Gastroesophageal sphincter (tissue), 4 donors: ENCODE measurements at regions not wholly inside any gene's neighbourhood (a gene's known extent, or its start where the extent isn't known, plus 50 kb on each side); places are given as distances from the start of the nearest gene placed in this dataset.
A peak's percentile ranks its signal among the peaks of the same experiment; 100 is the strongest.
"Not testable (repeated sequence)": the region's sequence is repeated elsewhere in the genome, so short reads cannot be mapped to it uniquely, and the experiment has no call there.

ENCODE experiments used
- ATAC-seq: fragments of 150-250 bp; one replicate; pipeline ENCODE4 v1.9.1; 2016; ENCODE audit warnings: mild to moderate bottlenecking, moderate library complexity
- H3K27ac ChIP-seq, 4 donors: fragments of 200-600 bp; sonication (generic) in 3 of 4; 1 replicate in 3 of 4; 2 replicates in 1 of 4; pipeline ENCODE4 v1.5.1; 2016 to 2019
- H3K27me3 ChIP-seq: fragments of 200-600 bp; sonication (generic); one replicate; pipeline ENCODE4 v1.5.1; 2019
- H3K36me3 ChIP-seq, 2 donors: fragments of 200-600 bp; sonication (generic); one replicate each; pipeline ENCODE4 v1.5.1; 2019; ENCODE audit warnings: control low read depth in 1 of 2
- H3K4me1 ChIP-seq, 3 donors: fragments of 200-600 bp; sonication (generic); 1 replicate in 2 of 3; 2 replicates in 1 of 3; pipeline ENCODE4 v1.5.1; 2016 to 2019; ENCODE audit warnings: control low read depth in 2 of 3
- H3K4me3 ChIP-seq, 2 donors: fragments of 200-600 bp; sonication (generic); one replicate each; pipeline ENCODE4 v1.5.1; 2019; ENCODE audit warnings: mild to moderate bottlenecking in 1 of 2, moderate library complexity in 1 of 2
- H3K9me3 ChIP-seq, 3 donors: fragments of 200-600 bp; sonication (generic); one replicate each; pipeline ENCODE4 v1.5.1; 2017 to 2019; ENCODE audit warnings: control low read depth in 2 of 3
- EP300 ChIP-seq: sonication (generic); formaldehyde crosslinking; IDR thresholded peaks from one replicate; pipeline ENCODE4 v1.6.1; 2017; ENCODE audit warnings: antibody characterized with exemption, mild to moderate bottlenecking
- POLR2A ChIP-seq, 2 donors: fragments of 450-650 bp; IDR thresholded peaks; one replicate each; pipeline ENCODE4 v1.6.1; 2017; ENCODE audit warnings: antibody characterized with exemption in 2 of 2, mild to moderate bottlenecking in 2 of 2, moderate library complexity in 1 of 2
- POLR2AphosphoS5 ChIP-seq: sonication (generic); formaldehyde crosslinking; IDR thresholded peaks from one replicate; pipeline ENCODE4 v1.6.1; 2017; ENCODE audit warnings: antibody characterized with exemption
- WGBS, 2 donors: methylation state at CpG; one replicate each; pipeline ENCODE4 v1.1.5; 2018; ENCODE audit warnings: low coverage in 1 of 2; 5-methylcytosine and 5-hydroxymethylcytosine counted together
- TF ChIP-seq, protein P1 (sequence below), 4 experiments: fragments of 200-600 bp in 2 of 4; fragments of 450-650 bp in 2 of 4; sonication (generic) in 1 of 4; IDR thresholded peaks; one replicate each; pipeline ENCODE4 v1.5.1; 2017 to 2019; ENCODE audit warnings: antibody characterized with exemption in 4 of 4, mild to moderate bottlenecking in 2 of 4, moderate library complexity in 2 of 4

DNA sequence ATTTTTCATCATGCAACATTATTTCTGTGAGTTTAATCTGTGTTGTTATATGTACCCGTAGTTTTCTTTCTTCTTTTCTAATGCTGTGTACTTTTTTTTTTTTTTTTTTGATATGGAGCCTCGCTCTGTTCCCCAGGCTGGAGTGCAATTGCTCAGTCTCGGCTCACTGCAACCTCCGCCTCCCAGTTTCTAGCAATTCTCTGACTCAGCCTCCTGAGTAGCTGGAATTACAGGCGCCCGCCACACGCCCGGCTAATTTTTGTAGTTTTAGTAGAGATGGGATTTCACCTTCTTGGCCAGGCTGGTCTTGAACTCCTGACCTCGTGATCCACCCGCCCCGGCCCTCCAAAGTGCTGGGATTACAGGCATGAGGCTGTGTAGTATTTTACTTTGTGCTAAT lies 155.4 kb downstream of the GALR1 start:
- 70 to 100% methylated on average over 1 to 6 of the region's 11 CpGs for WGBS, 2 donors
- H3K36me3 ChIP-seq: no peaks in the 10 kb centered on the region
- no peak overlapping the region for H3K4me3 ChIP-seq
- no peak for ATAC-seq
- TF ChIP-seq POLR2A (IDR thresholded peaks at IDR 0.05): no peak
- TF ChIP-seq, protein P1, sequence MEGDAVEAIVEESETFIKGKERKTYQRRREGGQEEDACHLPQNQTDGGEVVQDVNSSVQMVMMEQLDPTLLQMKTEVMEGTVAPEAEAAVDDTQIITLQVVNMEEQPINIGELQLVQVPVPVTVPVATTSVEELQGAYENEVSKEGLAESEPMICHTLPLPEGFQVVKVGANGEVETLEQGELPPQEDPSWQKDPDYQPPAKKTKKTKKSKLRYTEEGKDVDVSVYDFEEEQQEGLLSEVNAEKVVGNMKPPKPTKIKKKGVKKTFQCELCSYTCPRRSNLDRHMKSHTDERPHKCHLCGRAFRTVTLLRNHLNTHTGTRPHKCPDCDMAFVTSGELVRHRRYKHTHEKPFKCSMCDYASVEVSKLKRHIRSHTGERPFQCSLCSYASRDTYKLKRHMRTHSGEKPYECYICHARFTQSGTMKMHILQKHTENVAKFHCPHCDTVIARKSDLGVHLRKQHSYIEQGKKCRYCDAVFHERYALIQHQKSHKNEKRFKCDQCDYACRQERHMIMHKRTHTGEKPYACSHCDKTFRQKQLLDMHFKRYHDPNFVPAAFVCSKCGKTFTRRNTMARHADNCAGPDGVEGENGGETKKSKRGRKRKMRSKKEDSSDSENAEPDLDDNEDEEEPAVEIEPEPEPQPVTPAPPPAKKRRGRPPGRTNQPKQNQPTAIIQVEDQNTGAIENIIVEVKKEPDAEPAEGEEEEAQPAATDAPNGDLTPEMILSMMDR (IDR thresholded peaks at IDR 0.05): no peak
- no peaks in the 10 kb centered on the region for H3K9me3 ChIP-seq
- no peaks in the 10 kb centered on the region for H3K4me1 ChIP-seq
- H3K27ac ChIP-seq: no peak overlapping the region
- peaks cover 11% of the 10 kb centered on the region for H3K27me3 ChIP-seq

DNA sequence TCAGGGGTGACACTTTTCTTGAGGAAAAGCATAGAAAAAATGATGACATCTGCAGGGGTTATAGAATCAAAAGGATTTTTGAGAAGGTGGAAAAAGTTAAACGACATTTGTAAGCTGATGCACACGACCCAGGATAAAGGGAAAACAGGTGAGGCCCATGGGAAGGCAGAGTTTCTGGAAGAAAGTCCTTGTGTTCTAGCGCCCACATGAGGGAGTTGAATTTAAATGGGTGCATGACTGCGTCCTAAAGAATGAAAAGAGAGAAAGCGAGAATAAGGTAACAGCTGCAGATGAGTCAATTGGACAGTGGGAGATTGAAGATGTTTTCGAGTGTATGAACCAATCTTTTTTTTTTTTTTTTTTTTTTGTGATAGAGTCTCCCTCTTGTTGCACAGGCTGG lies 158.1 kb downstream of the GALR1 start:
- H3K27me3 ChIP-seq: peaks cover 11% of the 10 kb centered on the region
- no peaks in the 10 kb centered on the region for H3K4me1 ChIP-seq
- H3K4me3 ChIP-seq: no peak overlapping the region
- no peaks in the 10 kb centered on the region for H3K36me3 ChIP-seq
- TF ChIP-seq EP300: no peak
- no peak for TF ChIP-seq POLR2AphosphoS5
- no peak for TF ChIP-seq POLR2A (IDR thresholded peaks at IDR 0.05)
- TF ChIP-seq, protein P1 (IDR thresholded peaks at IDR 0.05): no peak
- 49 to 59% methylated on average over 6 of the region's 6 CpGs for WGBS, 2 donors
- no peak overlapping the region for H3K27ac ChIP-seq
- ATAC-seq: no peak
- H3K9me3 ChIP-seq: no peaks in the 10 kb centered on the region

DNA sequence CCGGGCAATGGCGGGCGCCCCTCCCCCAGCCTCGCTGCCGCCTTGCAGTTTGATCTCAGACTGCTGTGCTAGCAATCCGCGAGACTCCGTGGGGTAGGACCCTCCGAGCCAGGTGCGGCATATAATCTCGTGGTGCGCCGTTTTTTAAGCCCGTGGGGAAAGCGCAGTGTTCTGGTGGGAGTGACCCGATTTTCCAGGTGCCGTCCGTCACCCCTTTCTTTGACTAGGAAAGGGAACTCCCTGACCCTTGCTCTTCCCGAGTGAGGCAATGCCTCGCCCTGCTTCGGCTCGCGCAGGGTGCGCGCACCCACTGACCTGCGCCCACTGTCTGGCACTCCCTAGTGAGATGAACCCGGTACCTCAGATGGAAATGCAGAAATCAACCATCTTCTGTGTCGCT lies 171.9 kb downstream of the GALR1 start:
- not testable (repeated sequence) for H3K36me3 ChIP-seq, ATAC-seq, H3K27me3 ChIP-seq, H3K4me1 ChIP-seq, H3K27ac ChIP-seq, H3K9me3 ChIP-seq, H3K4me3 ChIP-seq
- 80 to 97% methylated on average over 2 to 9 of the region's 28 CpGs for WGBS, 2 donors

DNA sequence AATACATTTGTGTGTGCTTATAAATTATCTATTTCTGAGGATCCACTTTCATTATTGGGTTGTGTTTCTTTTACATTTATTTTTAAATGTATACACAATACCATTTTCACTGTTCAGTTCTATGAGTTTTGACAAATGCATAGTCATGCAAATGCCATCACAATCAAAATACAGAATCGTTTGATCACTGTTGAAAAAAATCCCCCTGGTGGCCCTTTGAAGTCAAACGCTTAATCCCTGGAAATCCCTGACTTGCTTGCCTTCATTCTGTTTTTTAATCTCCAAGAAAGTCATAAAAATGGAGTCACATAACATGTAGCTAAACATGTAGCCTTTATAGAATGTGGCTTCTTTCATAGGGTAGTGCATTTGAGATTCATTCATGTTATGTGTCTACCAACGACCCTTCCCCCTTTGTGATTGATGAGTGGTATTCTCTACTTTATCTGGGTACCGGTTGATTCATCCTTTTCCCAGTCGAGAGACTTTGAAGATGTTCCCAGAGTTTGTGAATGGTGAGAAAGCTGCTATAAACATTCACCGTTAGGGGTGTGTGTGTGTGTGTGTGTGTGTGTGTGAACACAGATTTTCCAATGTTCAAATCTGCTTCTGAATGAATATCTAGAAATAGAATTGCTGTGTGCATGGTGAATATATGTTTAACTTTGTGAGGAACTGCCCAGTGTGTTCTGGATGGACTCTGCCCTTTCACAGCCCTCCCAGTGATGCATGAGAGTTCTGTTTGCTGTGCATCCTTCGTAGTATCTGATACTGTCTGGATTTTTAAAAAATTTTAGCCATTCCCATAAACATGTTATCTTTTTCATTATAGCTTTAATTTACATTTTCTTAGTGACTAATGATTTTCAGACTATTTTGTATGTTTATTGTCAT lies 173.6 kb downstream of the GALR1 start:
- H3K9me3 ChIP-seq: no peaks in the 10 kb centered on the region
- WGBS, 2 donors: 34 to 39% methylated on average over 5 to 7 of the region's 7 CpGs
- TF ChIP-seq POLR2A (IDR thresholded peaks at IDR 0.05): no peak
- no peak for TF ChIP-seq EP300
- TF ChIP-seq, protein P1 (IDR thresholded peaks at IDR 0.05): peak in 1 of 4 experiments; percentile 5
- no peak for TF ChIP-seq POLR2AphosphoS5
- H3K4me3 ChIP-seq: no peak overlapping the region
- H3K27me3 ChIP-seq: no peaks in the 10 kb centered on the region
- no peak for ATAC-seq
- H3K27ac ChIP-seq: no peak overlapping the region
- H3K4me1 ChIP-seq: no peaks in the 10 kb centered on the region
- H3K36me3 ChIP-seq: no peaks in the 10 kb centered on the region

GRCh38 chr18:77433076-77433475 lies 183.4 kb downstream of the GALR1 start:
- ATAC-seq: no peak
- 54 to 67% methylated on average over 1 of the region's 1 CpG for WGBS, 2 donors
- TF ChIP-seq, protein P1 (IDR thresholded peaks at IDR 0.05): no peak
- TF ChIP-seq POLR2AphosphoS5 (no peak), EP300 (no peak), POLR2A (IDR thresholded peaks at IDR 0.05) (no peak)
- H3K36me3 ChIP-seq: no peaks in the 10 kb centered on the region
- no peak overlapping the region for H3K4me3 ChIP-seq
- no peak overlapping the region for H3K27ac ChIP-seq
- no peaks in the 10 kb centered on the region for H3K27me3 ChIP-seq
- no peaks in the 10 kb centered on the region for H3K9me3 ChIP-seq
- no peaks in the 10 kb centered on the region for H3K4me1 ChIP-seq
